K562 (cell line): ENCODE measurements at regions not wholly inside any gene's neighbourhood (a gene's known extent, or its start where the extent isn't known, plus 50 kb on each side); places are given as distances from the start of the nearest gene placed in this dataset.

Source experiments
- AFF1 ChIP-seq, 2 experiments: fragments of 450-650 bp; IDR thresholded peaks; 2 replicates each; pipeline ENCODE4 v1.6.1; 2018; ENCODE audit warnings: mild to moderate bottlenecking in 2 of 2, low read depth in 1 of 2; ENCODE audit not compliant: partially characterized antibody in 2 of 2
- ATF3 ChIP-seq, 2 experiments: fragments of 450-650 bp in 1 of 2; sonication (generic) in 1 of 2; formaldehyde crosslinking in 1 of 2; IDR thresholded peaks in 1 of 2; conservative IDR thresholded peaks in 1 of 2; 2 replicates each; pipeline versions ENCODE4 v1.6.1 to v1.8.1; 2016 to 2023; ENCODE audit warnings: mild to moderate bottlenecking in 2 of 2, moderate library complexity in 2 of 2, inconsistent platforms in 1 of 2, missing genetic modification reagents in 1 of 2
- CHD2 ChIP-seq: IDR thresholded peaks from 2 replicates; pipeline ENCODE4 v1.6.1; 2011; ENCODE audit warnings: low read depth, low read length
- GABPB2 ChIP-seq: fragments of 250-450 bp; sonication (Bioruptor Pico); conservative IDR thresholded peaks from 2 replicates; pipeline ENCODE4 v1.5.1; 2021; ENCODE audit warnings: mild to moderate bottlenecking
- ILF3 ChIP-seq: fragments of 450-650 bp; IDR thresholded peaks from 2 replicates; pipeline ENCODE4 v1.6.1; 2018; ENCODE audit warnings: antibody characterized with exemption, mild to moderate bottlenecking, moderate library complexity, borderline replicate concordance
- KAT8 ChIP-seq: fragments of 450-650 bp; IDR thresholded peaks from 2 replicates; pipeline ENCODE4 v1.6.1; 2016; ENCODE audit warnings: low read depth, mild to moderate bottlenecking
- KDM5B ChIP-seq: fragments of 200-600 bp; sonication (generic); IDR thresholded peaks from 2 replicates; pipeline ENCODE4 v1.6.1; 2012; ENCODE audit warnings: low read depth, mild to moderate bottlenecking, moderate library complexity, low read length, control low read depth, inconsistent platforms; ENCODE audit not compliant: insufficient replicate concordance
- KLF13 ChIP-seq: fragments of 450-650 bp; IDR thresholded peaks from 2 replicates; pipeline ENCODE4 v1.6.1; 2016; ENCODE audit warnings: missing genetic modification characterization, low read depth, mild to moderate bottlenecking, missing compliant biosample characterization, moderate library complexity, borderline replicate concordance
- MLX ChIP-seq, 2 experiments: fragments of 450-650 bp in 1 of 2; sonication (generic) in 1 of 2; formaldehyde crosslinking; conservative IDR thresholded peaks; 2 replicates each; pipeline versions ENCODE4 v1.4.0 to v1.8.1; 2020 to 2022; ENCODE audit warnings: mild to moderate bottlenecking in 1 of 2, missing genetic modification reagents in 1 of 2
- RAD21 ChIP-seq, 2 experiments: fragments of 250-450 bp in 1 of 2; fragments of 450-650 bp in 1 of 2; sonication (Bioruptor Pico) in 1 of 2; formaldehyde crosslinking in 1 of 2; IDR thresholded peaks in 1 of 2; conservative IDR thresholded peaks in 1 of 2; 2 replicates each; pipeline versions ENCODE4 v1.4.0 to v1.8.0; 2020 to 2022; ENCODE audit warnings: mild to moderate bottlenecking in 2 of 2, moderate library complexity in 1 of 2
- SIRT6 ChIP-seq: IDR thresholded peaks from one replicate; pipeline ENCODE4 v1.6.1; 2012; ENCODE audit warnings: low read depth, mild to moderate bottlenecking, control low read depth, inconsistent platforms, low read length, moderate library complexity

GRCh38 chr3:154584041-154584440 lies 154.1 kb upstream of the GPR149 start (continued):
- TF ChIP-seq MLX (CRISPR knock-in tag; conservative IDR thresholded peaks at IDR 0.05) (no peak), SIRT6 (no peak), KLF13 (tag) (no peak), CHD2 (no peak), GABPB2 (CRISPR knock-in tag) (no peak), ILF3 (no peak), KAT8 (no peak), RAD21 (CRISPR knock-in tag; conservative IDR thresholded peaks at IDR 0.05 in 1 of 2, IDR thresholded peaks at IDR 0.05 in 1 of 2) (peak; percentile 18 to 38; a peak in 2 of 4 replicates), ATF3 (IDR thresholded peaks at IDR 0.05) (0 out of 2 replicates have a peak, but pooled peaks have one; percentile 28), ATF3 (CRISPR knock-in tag; conservative IDR thresholded peaks at IDR 0.05) (no peak), AFF1 (IDR thresholded peaks at IDR 0.05; ENCODE audit: low read depth in 1 of 2, partially characterized antibody in 2 of 2) (no peak), KDM5B (no peak)
